ENCODE measurements at regions not wholly inside any gene's neighbourhood (a gene's known extent, or its start where the extent isn't known, plus 50 kb on each side); places are given as distances from the start of the nearest gene placed in this dataset.

DNA sequence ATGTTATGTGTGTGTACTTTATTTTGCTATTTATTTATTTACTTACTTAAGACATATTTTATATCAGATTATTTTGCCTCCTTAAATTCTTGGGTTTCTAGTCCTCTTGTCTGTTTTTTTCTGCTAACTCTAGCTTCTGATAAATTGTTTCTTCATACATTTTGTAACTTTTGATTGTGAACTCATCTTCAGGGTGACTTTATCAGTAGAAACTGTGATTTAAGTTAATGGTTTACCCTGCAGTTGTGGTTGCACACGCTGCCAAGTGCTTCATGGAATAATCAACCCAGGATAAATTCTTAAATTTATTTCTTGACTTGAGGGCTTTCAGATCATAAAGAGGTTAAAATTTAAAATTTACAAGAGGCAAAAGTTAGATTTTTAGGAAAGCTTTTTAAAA lies 173.3 kb downstream of the CENPW start:
- TF ChIP-seq CTCF (IDR thresholded peaks at IDR 0.05) (no peak), POLR2A (IDR thresholded peaks at IDR 0.05; ENCODE audit: low read depth) (no peak), POLR2AphosphoS5 (IDR thresholded peaks at IDR 0.05) (no peak)
